ENCODE measurements at regions not wholly inside any gene's neighbourhood (a gene's known extent, or its start where the extent isn't known, plus 50 kb on each side); places are given as distances from the start of the nearest gene placed in this dataset.

DNA sequence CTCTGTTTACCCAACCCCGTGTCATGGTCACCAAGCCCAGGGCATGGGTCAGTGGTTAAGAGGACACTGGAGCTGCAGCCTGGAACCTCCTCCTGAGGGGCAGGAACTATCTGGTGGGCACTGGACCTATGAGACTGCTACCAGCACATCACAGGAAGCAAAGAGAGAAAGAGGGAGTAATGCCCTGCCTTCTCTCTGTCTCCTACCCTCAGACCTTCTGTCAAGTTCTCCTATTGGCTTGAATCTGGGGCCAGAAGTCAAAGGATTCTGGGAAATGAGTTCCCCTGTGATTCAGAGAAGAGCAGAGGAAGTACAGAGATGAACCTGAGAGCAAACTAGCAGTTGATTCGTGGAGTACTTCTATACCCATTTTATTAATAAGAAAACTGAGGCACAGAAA, 123.0 kb upstream of the GNAO1 start (continued):
- TF ChIP-seq, protein P1, sequence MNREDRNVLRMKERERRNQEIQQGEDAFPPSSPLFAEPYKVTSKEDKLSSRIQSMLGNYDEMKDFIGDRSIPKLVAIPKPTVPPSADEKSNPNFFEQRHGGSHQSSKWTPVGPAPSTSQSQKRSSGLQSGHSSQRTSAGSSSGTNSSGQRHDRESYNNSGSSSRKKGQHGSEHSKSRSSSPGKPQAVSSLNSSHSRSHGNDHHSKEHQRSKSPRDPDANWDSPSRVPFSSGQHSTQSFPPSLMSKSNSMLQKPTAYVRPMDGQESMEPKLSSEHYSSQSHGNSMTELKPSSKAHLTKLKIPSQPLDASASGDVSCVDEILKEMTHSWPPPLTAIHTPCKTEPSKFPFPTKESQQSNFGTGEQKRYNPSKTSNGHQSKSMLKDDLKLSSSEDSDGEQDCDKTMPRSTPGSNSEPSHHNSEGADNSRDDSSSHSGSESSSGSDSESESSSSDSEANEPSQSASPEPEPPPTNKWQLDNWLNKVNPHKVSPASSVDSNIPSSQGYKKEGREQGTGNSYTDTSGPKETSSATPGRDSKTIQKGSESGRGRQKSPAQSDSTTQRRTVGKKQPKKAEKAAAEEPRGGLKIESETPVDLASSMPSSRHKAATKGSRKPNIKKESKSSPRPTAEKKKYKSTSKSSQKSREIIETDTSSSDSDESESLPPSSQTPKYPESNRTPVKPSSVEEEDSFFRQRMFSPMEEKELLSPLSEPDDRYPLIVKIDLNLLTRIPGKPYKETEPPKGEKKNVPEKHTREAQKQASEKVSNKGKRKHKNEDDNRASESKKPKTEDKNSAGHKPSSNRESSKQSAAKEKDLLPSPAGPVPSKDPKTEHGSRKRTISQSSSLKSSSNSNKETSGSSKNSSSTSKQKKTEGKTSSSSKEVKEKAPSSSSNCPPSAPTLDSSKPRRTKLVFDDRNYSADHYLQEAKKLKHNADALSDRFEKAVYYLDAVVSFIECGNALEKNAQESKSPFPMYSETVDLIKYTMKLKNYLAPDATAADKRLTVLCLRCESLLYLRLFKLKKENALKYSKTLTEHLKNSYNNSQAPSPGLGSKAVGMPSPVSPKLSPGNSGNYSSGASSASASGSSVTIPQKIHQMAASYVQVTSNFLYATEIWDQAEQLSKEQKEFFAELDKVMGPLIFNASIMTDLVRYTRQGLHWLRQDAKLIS (CRISPR knock-in tag; IDR thresholded peaks at IDR 0.05; ENCODE audit: borderline replicate concordance): no peak
- TF ChIP-seq, protein P2, sequence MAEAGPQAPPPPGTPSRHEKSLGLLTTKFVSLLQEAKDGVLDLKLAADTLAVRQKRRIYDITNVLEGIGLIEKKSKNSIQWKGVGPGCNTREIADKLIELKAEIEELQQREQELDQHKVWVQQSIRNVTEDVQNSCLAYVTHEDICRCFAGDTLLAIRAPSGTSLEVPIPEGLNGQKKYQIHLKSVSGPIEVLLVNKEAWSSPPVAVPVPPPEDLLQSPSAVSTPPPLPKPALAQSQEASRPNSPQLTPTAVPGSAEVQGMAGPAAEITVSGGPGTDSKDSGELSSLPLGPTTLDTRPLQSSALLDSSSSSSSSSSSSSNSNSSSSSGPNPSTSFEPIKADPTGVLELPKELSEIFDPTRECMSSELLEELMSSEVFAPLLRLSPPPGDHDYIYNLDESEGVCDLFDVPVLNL (CRISPR knock-in tag; IDR thresholded peaks at IDR 0.05; ENCODE audit: borderline replicate concordance, low read depth): no peak
- TF ChIP-seq PRRX2 (CRISPR knock-in tag; IDR thresholded peaks at IDR 0.05) (no peak), HMGA2 (CRISPR knock-in tag; IDR thresholded peaks at IDR 0.05) (no peak), TP53 (CRISPR knock-in tag; IDR thresholded peaks at IDR 0.05) (no peak)

DNA sequence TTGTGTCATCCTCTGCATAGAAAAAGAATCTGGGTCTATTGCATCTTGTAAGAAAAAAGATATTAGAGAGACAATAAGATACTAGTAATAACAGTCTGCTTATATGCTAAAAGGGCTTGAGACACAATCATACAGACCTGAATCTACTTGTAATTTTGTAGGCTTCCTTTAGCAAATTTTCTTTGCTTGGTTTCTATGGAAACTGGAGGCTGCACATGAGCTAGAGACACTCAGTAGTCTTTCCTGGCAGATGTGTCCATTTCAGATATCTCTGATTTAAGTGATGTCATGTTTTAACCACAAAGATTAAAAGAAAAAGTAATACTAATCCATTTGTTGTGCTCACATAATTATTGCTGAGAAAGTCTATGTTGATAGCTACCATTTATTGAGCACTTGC, 123.9 kb upstream of the GNAO1 start:
- POLR2A ChIA-PET: no interaction called here
- Mint-ChIP-seq H3K4me3 (no peak overlapping the region), H3K36me3 (no peaks in the 10 kb centered on the region), H3K4me1 (peaks cover 9% of the 10 kb centered on the region), H3K27me3 (ENCODE audit: low read depth) (no peaks in the 10 kb centered on the region), H3K27ac (no peak overlapping the region), H3K9me3 (no peaks in the 10 kb centered on the region)
- CTCF ChIA-PET: no interaction called here
- no peak for TF ChIP-seq ZNF121 (CRISPR knock-in tag; IDR thresholded peaks at IDR 0.05)
- TF ChIP-seq ATF1 (CRISPR knock-in tag; IDR thresholded peaks at IDR 0.05): no peak
- no peak for TF ChIP-seq ZNF423 (CRISPR knock-in tag; IDR thresholded peaks at IDR 0.05)
- TF ChIP-seq ZNF219 (CRISPR knock-in tag; IDR thresholded peaks at IDR 0.05; ENCODE audit: borderline replicate concordance): no peak
- no peak for TF ChIP-seq FOXJ3 (CRISPR knock-in tag; IDR thresholded peaks at IDR 0.05; ENCODE audit: borderline replicate concordance)
- TF ChIP-seq TP53 (CRISPR knock-in tag; IDR thresholded peaks at IDR 0.05): no peak
- no peak for ATAC-seq
- no peak for DNase-seq (ENCODE audit: low spot score)

DNA sequence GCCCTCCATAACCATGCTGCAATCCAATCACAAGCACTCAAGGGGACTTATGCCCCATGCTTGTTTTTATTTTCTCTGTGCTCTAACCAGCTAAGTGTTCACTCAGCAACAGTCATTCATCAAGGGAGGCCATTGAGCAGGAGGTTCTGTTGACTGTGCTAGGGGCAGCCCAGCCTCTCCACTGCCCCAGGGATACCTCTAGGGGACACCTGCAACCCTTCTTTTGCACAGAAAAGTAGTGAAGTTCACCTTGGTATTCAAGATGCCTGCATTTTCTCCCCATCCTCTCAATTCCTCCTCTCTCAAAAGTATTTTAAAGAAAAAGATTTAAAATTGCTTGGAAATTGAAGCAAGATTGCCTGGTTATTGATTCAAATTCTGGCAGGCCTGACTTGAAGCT, 124.7 kb upstream of the GNAO1 start:
- Mint-ChIP-seq H3K9me3 (no peaks in the 10 kb centered on the region), H3K36me3 (no peaks in the 10 kb centered on the region), H3K4me3 (no peak overlapping the region), H3K27me3 (ENCODE audit: low read depth) (no peaks in the 10 kb centered on the region), H3K4me1 (peaks cover 9% of the 10 kb centered on the region), H3K27ac (no peak overlapping the region)
- CTCF ChIA-PET: no interaction called here
- TF ChIP-seq SMAD3 (CRISPR knock-in tag; IDR thresholded peaks at IDR 0.05; ENCODE audit: borderline replicate concordance) (no peak), JAZF1 (CRISPR knock-in tag; IDR thresholded peaks at IDR 0.05) (no peak)
- ATAC-seq: no peak
- DNase-seq (ENCODE audit: low spot score): no peak
- POLR2A ChIA-PET: interaction anchor here (0.5 kb wide), 1 partner anchor 39 kb away, joined by 3 read pairs; no protein-coding TSS in a partner anchor

DNA sequence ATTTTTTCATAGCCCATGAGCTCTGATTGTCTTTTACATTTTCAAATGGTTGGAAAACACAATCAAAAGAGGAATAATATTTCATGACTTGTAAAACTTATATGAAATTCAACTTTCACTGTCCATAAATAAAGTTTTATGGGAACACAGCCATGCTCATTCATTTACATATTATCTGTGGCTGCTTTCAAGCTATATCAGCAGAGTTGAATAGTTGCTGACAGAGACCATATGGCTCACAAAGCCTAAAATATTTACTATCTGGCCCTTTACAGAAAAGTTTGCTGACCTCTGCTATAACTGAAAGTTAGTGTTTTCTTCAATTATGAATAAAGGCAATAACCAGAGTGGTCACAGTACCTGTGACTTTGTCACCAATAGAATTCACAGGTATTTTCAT, 128.2 kb upstream of the GNAO1 start:
- CTCF ChIA-PET: no interaction called here
- no peaks in the 10 kb centered on the region for H3K36me3 Mint-ChIP-seq
- DNase-seq (ENCODE audit: low spot score) (no peak), ATAC-seq (no peak)
- no peak overlapping the region for H3K4me3 Mint-ChIP-seq
- no peak overlapping the region for H3K27ac Mint-ChIP-seq
- no peaks in the 10 kb centered on the region for H3K27me3 Mint-ChIP-seq (ENCODE audit: low read depth)
- H3K4me1 Mint-ChIP-seq: no peaks in the 10 kb centered on the region
- POLR2A ChIA-PET: no interaction called here
- no peaks in the 10 kb centered on the region for H3K9me3 Mint-ChIP-seq
- TF ChIP-seq, protein P3, sequence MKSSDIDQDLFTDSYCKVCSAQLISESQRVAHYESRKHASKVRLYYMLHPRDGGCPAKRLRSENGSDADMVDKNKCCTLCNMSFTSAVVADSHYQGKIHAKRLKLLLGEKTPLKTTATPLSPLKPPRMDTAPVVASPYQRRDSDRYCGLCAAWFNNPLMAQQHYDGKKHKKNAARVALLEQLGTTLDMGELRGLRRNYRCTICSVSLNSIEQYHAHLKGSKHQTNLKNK (CRISPR knock-in tag; IDR thresholded peaks at IDR 0.05): no peak
- TF ChIP-seq, protein P4, sequence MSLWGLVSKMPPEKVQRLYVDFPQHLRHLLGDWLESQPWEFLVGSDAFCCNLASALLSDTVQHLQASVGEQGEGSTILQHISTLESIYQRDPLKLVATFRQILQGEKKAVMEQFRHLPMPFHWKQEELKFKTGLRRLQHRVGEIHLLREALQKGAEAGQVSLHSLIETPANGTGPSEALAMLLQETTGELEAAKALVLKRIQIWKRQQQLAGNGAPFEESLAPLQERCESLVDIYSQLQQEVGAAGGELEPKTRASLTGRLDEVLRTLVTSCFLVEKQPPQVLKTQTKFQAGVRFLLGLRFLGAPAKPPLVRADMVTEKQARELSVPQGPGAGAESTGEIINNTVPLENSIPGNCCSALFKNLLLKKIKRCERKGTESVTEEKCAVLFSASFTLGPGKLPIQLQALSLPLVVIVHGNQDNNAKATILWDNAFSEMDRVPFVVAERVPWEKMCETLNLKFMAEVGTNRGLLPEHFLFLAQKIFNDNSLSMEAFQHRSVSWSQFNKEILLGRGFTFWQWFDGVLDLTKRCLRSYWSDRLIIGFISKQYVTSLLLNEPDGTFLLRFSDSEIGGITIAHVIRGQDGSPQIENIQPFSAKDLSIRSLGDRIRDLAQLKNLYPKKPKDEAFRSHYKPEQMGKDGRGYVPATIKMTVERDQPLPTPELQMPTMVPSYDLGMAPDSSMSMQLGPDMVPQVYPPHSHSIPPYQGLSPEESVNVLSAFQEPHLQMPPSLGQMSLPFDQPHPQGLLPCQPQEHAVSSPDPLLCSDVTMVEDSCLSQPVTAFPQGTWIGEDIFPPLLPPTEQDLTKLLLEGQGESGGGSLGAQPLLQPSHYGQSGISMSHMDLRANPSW (CRISPR knock-in tag; conservative IDR thresholded peaks at IDR 0.05; ENCODE audit: low read depth): no peak
- TF ChIP-seq, protein P5, sequence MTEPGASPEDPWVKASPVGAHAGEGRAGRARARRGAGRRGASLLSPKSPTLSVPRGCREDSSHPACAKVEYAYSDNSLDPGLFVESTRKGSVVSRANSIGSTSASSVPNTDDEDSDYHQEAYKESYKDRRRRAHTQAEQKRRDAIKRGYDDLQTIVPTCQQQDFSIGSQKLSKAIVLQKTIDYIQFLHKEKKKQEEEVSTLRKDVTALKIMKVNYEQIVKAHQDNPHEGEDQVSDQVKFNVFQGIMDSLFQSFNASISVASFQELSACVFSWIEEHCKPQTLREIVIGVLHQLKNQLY (CRISPR knock-in tag; IDR thresholded peaks at IDR 0.05): no peak
- TF ChIP-seq, protein P6, sequence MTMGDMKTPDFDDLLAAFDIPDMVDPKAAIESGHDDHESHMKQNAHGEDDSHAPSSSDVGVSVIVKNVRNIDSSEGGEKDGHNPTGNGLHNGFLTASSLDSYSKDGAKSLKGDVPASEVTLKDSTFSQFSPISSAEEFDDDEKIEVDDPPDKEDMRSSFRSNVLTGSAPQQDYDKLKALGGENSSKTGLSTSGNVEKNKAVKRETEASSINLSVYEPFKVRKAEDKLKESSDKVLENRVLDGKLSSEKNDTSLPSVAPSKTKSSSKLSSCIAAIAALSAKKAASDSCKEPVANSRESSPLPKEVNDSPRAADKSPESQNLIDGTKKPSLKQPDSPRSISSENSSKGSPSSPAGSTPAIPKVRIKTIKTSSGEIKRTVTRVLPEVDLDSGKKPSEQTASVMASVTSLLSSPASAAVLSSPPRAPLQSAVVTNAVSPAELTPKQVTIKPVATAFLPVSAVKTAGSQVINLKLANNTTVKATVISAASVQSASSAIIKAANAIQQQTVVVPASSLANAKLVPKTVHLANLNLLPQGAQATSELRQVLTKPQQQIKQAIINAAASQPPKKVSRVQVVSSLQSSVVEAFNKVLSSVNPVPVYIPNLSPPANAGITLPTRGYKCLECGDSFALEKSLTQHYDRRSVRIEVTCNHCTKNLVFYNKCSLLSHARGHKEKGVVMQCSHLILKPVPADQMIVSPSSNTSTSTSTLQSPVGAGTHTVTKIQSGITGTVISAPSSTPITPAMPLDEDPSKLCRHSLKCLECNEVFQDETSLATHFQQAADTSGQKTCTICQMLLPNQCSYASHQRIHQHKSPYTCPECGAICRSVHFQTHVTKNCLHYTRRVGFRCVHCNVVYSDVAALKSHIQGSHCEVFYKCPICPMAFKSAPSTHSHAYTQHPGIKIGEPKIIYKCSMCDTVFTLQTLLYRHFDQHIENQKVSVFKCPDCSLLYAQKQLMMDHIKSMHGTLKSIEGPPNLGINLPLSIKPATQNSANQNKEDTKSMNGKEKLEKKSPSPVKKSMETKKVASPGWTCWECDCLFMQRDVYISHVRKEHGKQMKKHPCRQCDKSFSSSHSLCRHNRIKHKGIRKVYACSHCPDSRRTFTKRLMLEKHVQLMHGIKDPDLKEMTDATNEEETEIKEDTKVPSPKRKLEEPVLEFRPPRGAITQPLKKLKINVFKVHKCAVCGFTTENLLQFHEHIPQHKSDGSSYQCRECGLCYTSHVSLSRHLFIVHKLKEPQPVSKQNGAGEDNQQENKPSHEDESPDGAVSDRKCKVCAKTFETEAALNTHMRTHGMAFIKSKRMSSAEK (CRISPR knock-in tag; IDR thresholded peaks at IDR 0.05; ENCODE audit: borderline replicate concordance): no peak
- TF ChIP-seq NR1H2 (CRISPR knock-in tag; IDR thresholded peaks at IDR 0.05) (no peak), MYBL2 (CRISPR knock-in tag; IDR thresholded peaks at IDR 0.05) (no peak), ELF4 (CRISPR knock-in tag; IDR thresholded peaks at IDR 0.05; ENCODE audit: low read depth) (no peak)
